ENCODE measurements at regions not wholly inside any gene's neighbourhood (a gene's known extent, or its start where the extent isn't known, plus 50 kb on each side); places are given as distances from the start of the nearest gene placed in this dataset.

DNA sequence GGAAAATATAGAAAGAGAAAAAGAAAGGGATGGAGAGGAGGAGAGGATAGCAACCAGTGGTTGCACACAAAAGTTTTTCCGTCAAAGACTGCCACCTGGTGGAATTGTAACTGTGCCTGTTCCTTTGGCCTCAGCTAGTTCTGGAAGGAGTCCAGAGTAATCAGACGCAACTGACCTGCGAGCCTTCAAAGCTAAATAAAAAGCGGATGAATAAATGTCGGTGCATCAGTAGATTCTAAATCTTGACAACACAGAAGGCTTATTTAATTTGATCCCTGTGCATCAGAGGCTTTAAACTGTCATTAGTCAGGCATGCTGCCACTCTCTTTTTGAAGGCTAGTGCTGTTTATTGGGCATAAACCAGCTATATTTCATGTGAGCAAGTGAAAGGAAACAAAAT lies 132.9 kb upstream of the ACO1 start:
- intact Hi-C loops (cut with DNase I): no loop called here
- no peak for ATAC-seq (ENCODE audit: poor library complexity)
- no peak for DNase-seq

DNA sequence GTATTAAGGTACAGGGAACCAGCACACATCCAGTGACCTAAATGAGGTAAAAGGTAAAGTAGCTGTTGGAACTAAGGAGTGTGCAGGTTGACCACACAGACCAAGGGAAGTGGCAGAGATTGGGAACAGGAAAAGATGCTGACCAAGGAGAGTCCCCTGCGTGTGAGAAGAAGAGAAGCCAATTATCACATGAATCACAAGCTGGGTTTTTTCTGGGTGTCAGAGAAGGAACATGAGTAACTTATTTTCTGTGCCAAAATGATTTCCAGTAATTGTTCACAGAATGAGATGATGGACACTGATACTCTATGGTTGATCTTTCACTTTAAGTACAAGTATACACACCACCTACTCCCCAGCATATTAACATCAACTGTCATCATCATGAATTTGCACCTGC lies 130.7 kb upstream of the ACO1 start:
- ATAC-seq (ENCODE audit: poor library complexity) (no peak), DNase-seq (no peak)
- intact Hi-C loops (cut with DNase I): no loop called here

DNA sequence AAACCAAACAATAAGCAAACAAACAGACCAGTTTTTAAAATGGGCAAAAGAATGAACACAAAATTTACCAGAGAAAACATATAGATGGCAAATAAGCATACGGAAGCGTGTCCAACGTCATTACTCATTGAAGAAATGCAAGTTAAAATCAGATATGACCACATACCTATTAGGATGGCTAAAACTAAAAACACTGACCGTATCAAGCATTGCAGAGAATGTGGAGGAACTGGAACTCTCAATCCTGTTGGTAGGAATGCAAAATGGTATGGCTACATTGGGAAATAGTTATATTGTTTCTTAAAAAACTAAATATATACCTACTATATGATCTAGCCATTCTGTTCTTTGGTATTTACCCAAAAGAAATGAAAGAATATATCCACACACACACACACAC lies 129.4 kb upstream of the ACO1 start:
- no peak for ATAC-seq (ENCODE audit: poor library complexity)

DNA sequence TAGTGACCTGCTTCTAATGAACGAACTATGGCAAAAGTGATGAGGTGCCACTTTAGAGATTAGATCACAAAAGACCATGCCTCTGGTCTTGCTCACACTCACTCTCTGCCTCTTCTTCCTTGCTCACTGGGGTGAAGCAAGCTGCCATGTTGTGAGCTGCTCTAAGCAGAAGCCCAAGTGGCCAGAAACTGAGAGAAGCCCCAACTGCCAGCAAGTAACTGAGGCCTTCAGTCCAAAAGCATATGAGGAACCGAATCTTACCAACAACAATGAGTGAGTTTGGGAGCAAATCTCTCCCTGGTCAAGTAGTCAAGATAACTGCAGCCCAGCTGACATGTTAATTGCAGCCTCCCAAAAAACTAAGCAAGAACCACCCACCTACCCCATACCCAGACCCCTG lies 126.0 kb upstream of the ACO1 start:
- DNase-seq: no peak
- no peak for ATAC-seq (ENCODE audit: poor library complexity)
- intact Hi-C loops (cut with DNase I): no loop called here

More for the DNA sequence above, 129.4 kb upstream of the ACO1 start:
- DNase-seq: no peak
- intact Hi-C loops (cut with DNase I): no loop called here

DNA sequence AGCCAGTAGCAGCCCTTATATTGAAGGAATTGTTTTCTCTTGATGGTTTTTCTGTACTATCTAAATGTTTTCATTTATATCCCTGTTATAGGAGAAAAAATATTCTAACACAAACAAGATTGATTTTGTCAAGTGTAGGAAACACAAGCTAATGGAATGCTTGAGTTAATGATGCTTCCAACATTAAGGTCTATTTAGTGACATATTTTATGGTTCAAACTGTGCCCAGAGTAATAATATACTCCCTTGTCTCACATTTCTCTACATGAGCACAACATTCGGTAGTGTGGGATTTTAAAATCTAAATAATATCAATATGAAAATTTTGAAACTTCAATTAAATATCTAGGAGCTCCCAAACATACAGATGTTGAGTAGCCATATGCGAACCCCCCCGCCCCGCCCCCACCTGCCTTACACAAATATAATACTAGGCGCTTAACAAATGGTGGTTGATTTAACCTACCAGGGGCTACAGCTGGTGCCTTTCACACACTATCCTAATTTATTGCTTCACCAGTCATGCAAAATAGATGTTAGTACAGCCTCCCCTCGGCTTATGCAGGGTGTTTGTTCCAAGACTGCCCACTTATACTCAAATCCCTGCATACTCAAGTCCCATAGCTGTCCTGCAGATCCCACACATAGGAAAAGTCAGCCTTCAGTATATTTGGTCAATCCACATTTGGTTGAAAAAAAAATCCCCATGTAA lies 124.1 kb upstream of the ACO1 start:
- intact Hi-C loops (cut with DNase I): no loop called here
- DNase-seq (no peak), ATAC-seq (ENCODE audit: poor library complexity) (no peak)

DNA sequence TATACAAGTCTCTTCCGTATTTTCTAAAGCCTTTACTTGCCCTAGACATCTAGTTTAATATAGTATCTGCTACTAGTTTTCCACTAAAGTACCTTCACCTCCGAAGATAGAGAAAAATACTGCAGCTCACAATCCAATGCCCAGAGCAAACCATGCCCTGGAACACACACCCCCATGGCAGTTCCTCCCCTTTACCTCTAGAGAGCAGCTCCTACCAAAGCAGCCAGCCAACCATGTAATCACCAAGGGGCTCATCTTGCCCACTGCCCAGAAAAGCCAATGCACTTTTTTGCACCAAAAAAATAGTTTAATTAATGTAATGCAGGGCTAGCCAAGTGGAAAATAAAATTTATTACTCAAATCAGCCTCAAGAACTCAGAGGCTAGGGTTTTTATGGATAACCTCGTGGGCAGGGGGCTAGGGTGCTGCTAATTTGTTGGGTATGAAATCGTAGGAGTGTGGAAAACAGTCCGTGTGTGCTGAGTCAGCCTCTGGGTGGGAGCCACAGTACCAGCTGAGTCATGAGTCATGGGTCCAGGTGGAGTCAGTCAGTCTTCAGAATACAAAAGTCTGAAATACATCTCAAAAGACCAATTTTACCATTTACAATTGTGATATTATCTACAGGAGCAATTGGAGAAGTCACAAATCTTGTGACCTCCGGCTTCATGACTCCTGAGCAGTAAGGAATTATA lies 120.1 kb upstream of the ACO1 start:
- ATAC-seq (ENCODE audit: poor library complexity) (no peak), DNase-seq (no peak)
- intact Hi-C loops (cut with DNase I): no loop called here

DNA sequence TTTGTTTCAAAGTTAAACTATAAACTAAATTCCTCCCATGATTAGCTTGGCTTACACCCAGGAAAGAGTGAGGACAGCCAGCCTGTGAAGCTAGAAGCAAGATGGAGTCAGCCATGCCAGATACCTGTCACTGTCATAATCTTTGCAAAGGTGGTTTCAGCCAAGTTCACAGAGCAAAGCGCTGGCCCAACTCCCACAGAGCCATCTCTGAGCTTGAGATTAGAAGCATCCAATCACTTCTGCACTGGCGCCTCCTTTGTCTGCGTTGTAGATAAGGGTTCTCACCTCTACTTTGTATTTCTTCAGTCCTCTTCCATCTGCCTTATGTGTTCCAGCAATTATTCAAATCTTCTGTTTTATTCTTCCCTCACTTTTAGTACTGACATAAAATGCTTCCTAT lies 119.4 kb upstream of the ACO1 start:
- intact Hi-C loops (cut with DNase I): no loop called here
- no peak for DNase-seq
- no peak for ATAC-seq (ENCODE audit: poor library complexity)

DNA sequence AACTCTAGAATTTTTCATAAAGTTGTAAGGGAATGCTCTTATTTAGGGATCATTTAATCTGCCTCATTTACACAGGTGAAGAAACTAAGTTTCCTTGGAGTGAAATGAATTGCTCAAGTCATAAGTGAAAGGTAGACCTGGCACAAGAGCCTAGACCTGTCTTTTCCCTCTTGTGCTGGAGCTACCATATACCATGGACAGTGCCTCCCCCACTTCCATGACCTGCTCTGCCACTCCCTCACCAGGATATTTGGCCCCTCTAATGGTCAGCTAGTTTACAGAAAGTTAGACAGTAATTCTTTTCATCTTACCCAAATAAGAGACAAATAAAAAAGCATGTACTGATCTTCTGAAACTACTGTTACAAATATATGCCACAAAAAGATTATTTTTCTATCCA lies 105.5 kb upstream of the ACO1 start:
- DNase-seq: no peak
- intact Hi-C loops (cut with DNase I): no loop called here
- no peak for ATAC-seq (ENCODE audit: poor library complexity)

DNA sequence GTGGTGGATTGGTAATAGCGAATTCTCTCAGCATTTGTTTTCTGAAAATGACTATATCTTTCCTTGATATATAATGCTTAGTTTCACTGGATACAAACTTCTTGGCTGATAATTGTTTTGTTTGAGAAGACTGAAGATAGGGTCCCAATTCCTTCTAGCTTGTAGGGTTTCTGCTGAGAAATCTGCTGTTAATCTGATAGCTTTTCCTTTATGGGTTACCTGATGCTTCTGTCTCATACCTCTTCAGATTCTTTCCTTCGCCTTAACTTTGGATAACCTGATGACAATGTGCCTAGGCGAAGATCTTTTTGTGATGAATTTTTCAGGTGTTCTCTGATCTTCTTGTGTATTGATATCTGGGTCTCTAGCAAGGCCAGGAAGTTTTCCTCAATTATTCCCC lies 94.7 kb upstream of the ACO1 start:
- ATAC-seq (ENCODE audit: poor library complexity): no peak
- intact Hi-C loops (cut with DNase I): no loop called here
- DNase-seq: no peak

DNA sequence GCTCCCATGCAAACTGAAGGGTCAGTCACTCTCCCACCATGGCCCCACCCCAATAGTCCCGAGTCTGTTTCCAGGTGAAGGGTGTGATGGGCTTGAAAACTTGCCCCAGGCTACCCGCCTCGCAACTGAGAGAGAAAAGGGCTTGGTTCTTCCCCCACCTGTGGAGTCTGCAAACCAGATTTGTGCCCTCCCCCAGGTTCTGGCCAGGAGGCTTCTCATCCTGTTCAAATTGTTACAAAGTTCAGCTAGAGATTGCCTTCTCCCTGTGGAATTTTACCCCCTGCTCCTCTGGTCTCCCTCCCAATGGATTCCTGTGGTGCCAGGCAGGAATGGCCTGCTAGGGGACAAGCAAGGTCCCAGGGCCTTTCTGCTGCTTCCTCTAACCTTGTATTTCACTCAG lies 93.1 kb upstream of the ACO1 start:
- DNase-seq (no peak), ATAC-seq (ENCODE audit: poor library complexity) (no peak)
- intact Hi-C loops (cut with DNase I): no loop called here

DNA sequence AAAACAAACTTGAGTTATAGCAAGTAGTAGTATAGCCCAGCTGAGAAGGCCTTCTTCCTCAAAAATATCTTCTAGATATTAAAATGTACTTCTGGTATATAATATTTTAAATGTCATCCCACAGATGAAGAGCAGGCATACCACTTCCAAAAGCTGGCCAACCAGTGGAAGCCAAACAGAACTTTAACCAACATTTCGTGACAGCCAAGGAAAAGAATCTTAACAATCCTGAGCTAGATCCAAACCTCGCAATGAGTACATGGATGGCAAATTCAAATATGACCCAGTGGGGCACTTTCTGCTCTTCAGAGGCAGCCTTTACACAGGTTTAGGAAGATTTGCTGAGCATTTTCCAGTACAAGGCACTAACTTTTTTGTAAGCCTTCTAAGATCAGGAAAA lies 91.8 kb upstream of the ACO1 start:
- DNase-seq: no peak
- no peak for ATAC-seq (ENCODE audit: poor library complexity)
- intact Hi-C loops (cut with DNase I): no loop called here

DNA sequence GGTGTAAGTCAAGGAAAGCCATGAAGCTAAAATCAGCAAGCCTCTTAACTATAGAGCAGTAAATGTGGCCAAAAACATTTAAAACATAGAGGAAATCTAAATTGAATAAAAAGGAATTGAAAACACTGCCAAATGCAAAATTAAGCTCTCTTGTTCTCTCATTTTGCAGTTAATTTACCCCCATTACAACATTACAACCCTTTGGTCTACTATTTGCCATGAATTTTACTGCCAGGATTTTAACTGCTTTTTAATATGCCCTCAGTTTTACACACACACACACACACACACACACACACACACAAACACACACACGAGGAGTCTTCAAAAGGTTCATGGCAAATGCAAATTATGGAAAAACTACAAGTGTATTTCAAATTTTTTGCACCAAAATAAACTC lies 91.4 kb upstream of the ACO1 start:
- ATAC-seq (ENCODE audit: poor library complexity) (no peak), DNase-seq (no peak)
- intact Hi-C loops (cut with DNase I): no loop called here

DNA sequence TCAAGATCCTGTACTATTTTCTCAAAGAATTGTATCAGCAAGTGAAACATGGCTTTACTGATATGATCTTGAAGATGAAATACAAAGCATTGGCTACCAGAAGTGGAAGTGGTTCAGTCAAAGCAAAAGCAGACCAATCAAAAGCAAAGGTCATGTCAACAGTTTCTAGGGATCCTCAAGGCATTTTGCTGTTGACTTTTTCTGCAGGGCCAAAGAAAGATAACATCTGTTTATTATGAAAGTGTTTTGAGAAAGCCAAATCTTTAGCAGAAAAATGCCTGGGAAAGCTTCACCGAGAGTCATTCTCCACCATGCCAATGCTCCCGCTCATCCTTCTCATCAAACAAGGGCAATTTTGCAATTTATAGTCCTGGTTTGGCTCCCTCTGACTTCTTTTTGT lies 90.3 kb upstream of the ACO1 start:
- intact Hi-C loops (cut with DNase I): no loop called here

DNA sequence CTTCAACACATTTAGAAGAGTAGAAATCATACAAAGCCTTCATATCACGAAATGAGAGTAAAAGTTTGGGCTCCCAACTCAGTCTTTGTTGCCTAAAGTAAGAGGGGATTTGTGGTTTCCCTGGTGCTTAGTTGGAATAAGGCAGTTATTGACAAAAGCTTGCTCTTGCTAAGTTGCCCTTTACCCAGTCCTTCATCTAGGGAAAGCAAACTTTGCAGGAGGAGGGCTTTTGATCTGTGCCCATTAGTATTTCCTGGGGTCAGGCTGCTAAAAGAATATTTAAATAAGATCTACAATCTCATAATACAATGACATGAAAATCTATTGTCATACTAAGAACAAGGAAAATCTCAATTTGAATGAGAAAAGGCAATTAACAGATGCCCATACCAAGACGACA lies 84.1 kb upstream of the ACO1 start:
- ATAC-seq (ENCODE audit: poor library complexity) (no peak), DNase-seq (no peak)
- intact Hi-C loops (cut with DNase I): no loop called here

More for the DNA sequence above, 90.3 kb upstream of the ACO1 start:
- no peak for DNase-seq
- ATAC-seq (ENCODE audit: poor library complexity): no peak

DNA sequence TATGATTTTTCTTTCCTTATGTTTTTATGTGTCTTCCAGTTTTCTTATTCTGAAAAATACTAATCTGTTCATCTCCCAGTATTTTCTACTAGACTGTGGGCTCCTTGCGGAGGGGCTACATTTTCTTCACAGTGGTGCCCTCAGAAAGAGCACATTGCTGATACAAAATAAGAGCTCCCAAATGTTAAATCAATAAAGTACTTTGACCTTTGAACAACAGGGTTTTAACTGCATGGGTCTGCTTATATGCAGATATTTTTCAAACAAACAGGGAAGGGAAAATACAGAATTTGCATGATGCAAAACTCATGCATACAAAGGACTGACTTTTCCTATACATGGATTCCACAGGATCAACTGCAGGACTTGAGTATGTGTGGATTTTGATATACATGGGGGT lies 79.9 kb upstream of the ACO1 start:
- intact Hi-C loops (cut with DNase I): no loop called here
- ATAC-seq (ENCODE audit: poor library complexity): no peak
- DNase-seq: no peak

DNA sequence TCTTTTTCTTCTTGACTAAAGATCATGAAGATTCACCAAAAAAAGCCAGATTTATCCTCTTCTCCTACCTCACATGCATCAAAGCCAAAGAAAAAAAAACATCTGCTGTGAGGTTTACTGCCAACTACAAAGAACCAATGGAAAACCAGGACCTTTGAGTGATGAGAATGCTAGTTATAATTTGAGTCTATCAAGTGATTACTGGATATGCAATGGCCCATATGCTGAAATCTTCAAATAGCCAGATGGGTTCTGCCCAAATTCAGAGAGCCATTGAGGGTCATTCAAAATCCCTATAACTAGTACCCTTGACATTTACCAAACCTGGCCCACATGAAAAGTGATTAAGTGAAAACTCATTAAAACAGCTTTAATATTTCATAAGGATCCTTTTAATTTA lies 78.4 kb upstream of the ACO1 start:
- ATAC-seq (ENCODE audit: poor library complexity) (no peak), DNase-seq (no peak)
- intact Hi-C loops (cut with DNase I): no loop called here

DNA sequence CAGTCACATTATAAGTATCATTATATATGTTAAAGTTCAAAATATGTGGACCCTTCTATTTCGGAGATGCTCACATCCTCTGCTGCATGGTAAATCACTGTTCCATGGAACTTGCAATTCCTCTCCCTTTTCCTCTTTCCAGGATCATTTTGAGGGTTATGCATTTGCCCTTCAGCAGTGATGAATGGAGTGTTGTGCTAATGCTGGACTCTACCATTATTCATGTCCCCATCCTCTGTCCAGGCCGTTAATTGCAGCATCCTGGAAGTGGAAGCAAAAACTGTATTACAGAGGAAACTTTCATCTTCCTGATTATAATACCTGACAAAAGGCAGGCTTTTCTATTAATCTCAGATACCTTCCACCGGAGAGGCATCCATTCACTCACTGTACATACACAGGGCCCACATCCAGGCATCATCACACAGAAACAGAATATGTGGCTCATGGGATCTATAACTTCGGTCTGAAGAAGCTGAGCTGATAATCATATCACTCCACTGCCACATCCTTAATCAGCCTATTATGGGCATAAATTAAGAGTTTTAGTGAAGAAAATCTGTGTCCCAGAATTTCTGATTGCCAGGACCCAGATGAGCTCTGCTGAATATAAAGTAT lies 65.0 kb upstream of the ACO1 start:
- DNase-seq: no peak
- intact Hi-C loops (cut with DNase I): no loop called here
- no peak for ATAC-seq (ENCODE audit: poor library complexity)

DNA sequence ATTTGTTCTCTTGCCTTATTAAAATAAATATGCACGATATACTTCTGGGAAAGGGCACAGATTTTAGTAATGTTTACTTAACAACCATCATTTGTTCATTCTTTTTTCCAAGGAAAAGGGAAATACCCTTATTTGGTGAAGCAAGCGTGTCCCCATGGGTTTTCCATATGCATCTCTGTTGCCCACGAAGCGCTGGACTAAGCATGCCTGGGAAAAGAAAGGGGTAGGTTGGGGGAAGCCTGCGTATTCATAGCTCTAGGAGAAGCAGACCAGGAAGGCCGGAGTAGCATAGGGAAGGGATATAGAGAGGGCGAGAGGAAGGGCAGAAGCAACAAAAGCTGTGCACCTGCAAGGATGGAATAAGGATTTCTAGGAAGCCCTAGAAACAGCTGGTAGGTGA lies 61.8 kb upstream of the ACO1 start:
- ATAC-seq (ENCODE audit: poor library complexity) (no peak), DNase-seq (no peak)
- intact Hi-C loops (cut with DNase I): no loop called here

DNA sequence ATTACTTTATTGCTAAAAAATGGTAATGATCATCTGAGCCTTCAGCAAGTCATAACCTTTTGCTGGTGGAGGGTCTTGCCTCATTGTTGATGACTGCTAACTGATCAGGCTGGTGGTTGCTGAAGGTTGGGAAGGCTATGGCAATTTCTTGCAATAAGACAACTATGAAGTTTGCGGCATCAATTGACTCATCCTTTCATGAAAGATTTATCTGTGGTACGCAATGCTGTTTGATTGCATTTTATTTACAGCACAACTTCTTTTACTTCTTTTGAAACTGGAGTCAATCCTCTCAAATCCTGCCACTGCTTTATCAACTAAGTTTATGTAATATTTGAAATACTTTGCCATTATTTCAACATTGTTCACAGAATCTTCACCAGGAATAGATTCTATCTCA lies 58.3 kb upstream of the ACO1 start:
- no peak for DNase-seq
- intact Hi-C loops (cut with DNase I): no loop called here

DNA sequence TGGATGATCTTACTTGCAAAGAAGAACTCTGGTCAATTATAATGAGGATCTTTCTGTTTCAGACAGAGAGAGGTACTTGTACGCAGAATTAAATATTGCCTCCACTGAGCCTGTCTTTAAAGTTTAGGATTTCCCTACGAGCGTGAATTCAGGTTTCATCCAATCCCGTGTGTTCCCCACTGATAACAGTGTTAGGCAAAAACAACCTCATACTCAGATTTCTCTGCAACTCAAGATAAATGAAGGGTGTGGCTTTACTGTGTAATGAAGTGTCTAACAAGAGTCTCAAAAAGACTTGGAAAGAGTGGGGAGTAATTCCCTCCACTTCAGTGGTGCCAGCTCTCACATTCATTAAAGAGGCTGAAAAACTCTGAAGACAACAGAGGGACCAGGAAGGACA lies 53.2 kb upstream of the ACO1 start:
- intact Hi-C loops (cut with DNase I): no loop called here
- ATAC-seq (ENCODE audit: poor library complexity): no peak
- DNase-seq: no peak

More for the DNA sequence above, 58.3 kb upstream of the ACO1 start:
- ATAC-seq (ENCODE audit: poor library complexity): no peak

All from Right ventricle myocardium superior (tissue), 1 donor.